ENCODE measurements at regions not wholly inside any gene's neighbourhood (a gene's known extent, or its start where the extent isn't known, plus 50 kb on each side); places are given as distances from the start of the nearest gene placed in this dataset.

GRCh38 chr2:8086357-8086756 lies 595.5 kb upstream of the ID2 start:
- DNase-seq (ENCODE audit: low read depth in 2 of 2), result no peak

GRCh38 chr2:8086796-8087479 lies 594.9 kb upstream of the ID2 start:
- DNase-seq (ENCODE audit: low read depth in 2 of 2), result no peak

GRCh38 chr2:8087480-8087840 lies 594.4 kb upstream of the ID2 start:
- DNase-seq (ENCODE audit: low read depth in 2 of 2), result no peak

- no peak for DNase-seq (ENCODE audit: low read depth in 2 of 2)
Measured at GRCh38 chr2:8088810-8089209, 593.0 kb upstream of the ID2 start.

GRCh38 chr2:8089596-8089995 lies 592.3 kb upstream of the ID2 start:
- DNase-seq (ENCODE audit: low read depth in 2 of 2), result no peak

- DNase-seq (ENCODE audit: low read depth in 2 of 2), result no peak
Measured at GRCh38 chr2:8090748-8091700, 590.8 kb upstream of the ID2 start.

- no peak for DNase-seq (ENCODE audit: low read depth in 2 of 2)
Measured at GRCh38 chr2:8094526-8094925, 587.3 kb upstream of the ID2 start.

GRCh38 chr2:8095978-8096377 lies 585.9 kb upstream of the ID2 start:
- DNase-seq (ENCODE audit: low read depth in 2 of 2), result no peak

- DNase-seq (ENCODE audit: low read depth in 2 of 2), result no peak
Measured at GRCh38 chr2:8096484-8096883, 585.4 kb upstream of the ID2 start.

GRCh38 chr2:8098476-8099266 lies 583.2 kb upstream of the ID2 start:
- no peak for DNase-seq (ENCODE audit: low read depth in 2 of 2)

- DNase-seq (ENCODE audit: low read depth in 2 of 2), result no peak
Measured at GRCh38 chr2:8099267-8099582, 582.6 kb upstream of the ID2 start.

GRCh38 chr2:8101614-8102277 lies 580.1 kb upstream of the ID2 start:
- no peak for DNase-seq (ENCODE audit: low read depth in 2 of 2)

GRCh38 chr2:8102470-8102869 lies 579.4 kb upstream of the ID2 start:
- no peak for DNase-seq (ENCODE audit: low read depth in 2 of 2)

- DNase-seq (ENCODE audit: low read depth in 2 of 2), result no peak
Measured at GRCh38 chr2:8103085-8103708, 578.7 kb upstream of the ID2 start.

- no peak for DNase-seq (ENCODE audit: low read depth in 2 of 2)
Measured at GRCh38 chr2:8107150-8107549, 574.7 kb upstream of the ID2 start.

GRCh38 chr2:8107621-8108378 lies 574.1 kb upstream of the ID2 start:
- DNase-seq (ENCODE audit: low read depth in 2 of 2), result no peak

- no peak for DNase-seq (ENCODE audit: low read depth in 2 of 2)
Measured at GRCh38 chr2:8110716-8111115, 571.1 kb upstream of the ID2 start.

GRCh38 chr2:8111193-8111592 lies 570.7 kb upstream of the ID2 start:
- DNase-seq (ENCODE audit: low read depth in 2 of 2), result no peak

- no peak for DNase-seq (ENCODE audit: low read depth in 2 of 2)
Measured at GRCh38 chr2:8115456-8115855, 566.4 kb upstream of the ID2 start.

GRCh38 chr2:8115966-8116365 lies 565.9 kb upstream of the ID2 start:
- no peak for DNase-seq (ENCODE audit: low read depth in 2 of 2)

- DNase-seq (ENCODE audit: low read depth in 2 of 2), result no peak
Measured at GRCh38 chr2:8116661-8117060, 565.2 kb upstream of the ID2 start.

Data from activated CD8-positive, alpha-beta memory T cell treated with anti-CD3 and anti-CD28 coated beads for 4 hours (primary cell).